Loucy (cell line): ENCODE measurements at regions not wholly inside any gene's neighbourhood (a gene's known extent, or its start where the extent isn't known, plus 50 kb on each side); places are given as distances from the start of the nearest gene placed in this dataset.
"Not testable (repeated sequence)": the region's sequence is repeated elsewhere in the genome, so short reads cannot be mapped to it uniquely, and the experiment has no call there.

Experiments used
- H2AFZ ChIP-seq: fragments of 200-600 bp; sonication (generic); 2 replicates; pipeline ENCODE4 v1.6.0; 2016; ENCODE audit warnings: antibody characterized with exemption, mild to moderate bottlenecking, low read length, moderate library complexity
- H3F3A ChIP-seq: fragments of 200-600 bp; 2 replicates; pipeline ENCODE4 v1.6.0; 2016; ENCODE audit warnings: antibody characterized with exemption, low read depth, mild to moderate bottlenecking
- H3K27me3 ChIP-seq: fragments of 200-600 bp; sonication (generic); 2 replicates; pipeline ENCODE4 v1.6.1; 2014; ENCODE audit warnings: low read length, mild to moderate bottlenecking; ENCODE audit not compliant: insufficient read depth, poor library complexity, severe bottlenecking
- H3K36me3 ChIP-seq: fragments of 200-600 bp; sonication (generic); 2 replicates; pipeline ENCODE4 v1.6.1; 2016; ENCODE audit warnings: low read length; ENCODE audit not compliant: insufficient read depth
- H3K4me1 ChIP-seq: fragments of 200-600 bp; sonication (generic); 2 replicates; pipeline ENCODE4 v1.5.1; 2014; ENCODE audit warnings: low read length, mild to moderate bottlenecking; ENCODE audit not compliant: insufficient read depth, poor library complexity, severe bottlenecking
- H3K4me2 ChIP-seq: fragments of 200-600 bp; sonication (generic); 2 replicates; pipeline ENCODE4 v1.6.0; 2014; ENCODE audit warnings: antibody characterized with exemption, low read length, low read depth, mild to moderate bottlenecking; ENCODE audit not compliant: poor library complexity, severe bottlenecking
- H3K4me3 ChIP-seq: fragments of 200-600 bp; sonication (generic); 2 replicates; pipeline ENCODE4 v1.5.1; 2014; ENCODE audit warnings: low read length, mild to moderate bottlenecking, mixed read lengths; ENCODE audit not compliant: poor library complexity, severe bottlenecking
- H3K79me2 ChIP-seq: fragments of 200-600 bp; sonication (generic); 2 replicates; pipeline ENCODE4 v1.6.1; 2014; ENCODE audit warnings: low read length; ENCODE audit not compliant: insufficient read depth
- H3K9ac ChIP-seq: fragments of 200-600 bp; sonication (generic); 2 replicates; pipeline ENCODE4 v1.6.0; 2014; ENCODE audit warnings: mild to moderate bottlenecking, low read depth, low read length, moderate library complexity; ENCODE audit not compliant: poor library complexity, severe bottlenecking
- H3K9me2 ChIP-seq: fragments of 200-600 bp; sonication (generic); replicated peaks from 2 replicates; pipeline ENCODE4 v1.6.1; 2016; ENCODE audit warnings: low read depth, low read length, mixed read lengths
- H3K9me3 ChIP-seq: fragments of 200-600 bp; sonication (generic); 2 replicates; pipeline ENCODE4 v1.6.1; 2014; ENCODE audit warnings: mild to moderate bottlenecking, antibody characterized with exemption, low read length, low read depth; ENCODE audit not compliant: insufficient read depth
- H4K20me1 ChIP-seq: fragments of 200-600 bp; sonication (generic); 2 replicates; pipeline ENCODE4 v1.6.0; 2014; ENCODE audit warnings: antibody characterized with exemption, low read length, mild to moderate bottlenecking; ENCODE audit not compliant: insufficient read depth, poor library complexity, severe bottlenecking
- CTCF ChIP-seq: fragments of 200-600 bp; sonication (generic); conservative IDR thresholded peaks from 2 replicates; pipeline ENCODE4 v1.5.1; 2014; ENCODE audit warnings: mild to moderate bottlenecking, antibody characterized with exemption, low read length
- EZH2phosphoT487 ChIP-seq: fragments of 200-600 bp; IDR thresholded peaks from 2 replicates; pipeline ENCODE4 v1.6.1; 2018; ENCODE audit warnings: antibody characterized with exemption, mild to moderate bottlenecking, moderate library complexity, borderline replicate concordance

GRCh38 chr11:92611157-92611556 is 358.3 kb upstream of the MTNR1B start:
- no peak overlapping the region for H3K9ac ChIP-seq
- H3K4me2 ChIP-seq: no peak overlapping the region
- H3K9me2 ChIP-seq: no peaks in the 10 kb centered on the region
- H3F3A ChIP-seq: no peaks in the 10 kb centered on the region
- no peak overlapping the region for H3K4me3 ChIP-seq
- no peaks in the 10 kb centered on the region for H3K27me3 ChIP-seq
- H3K9me3 ChIP-seq: no peaks in the 10 kb centered on the region
- H3K4me1 ChIP-seq: peaks cover 8% of the 10 kb centered on the region
- TF ChIP-seq CTCF (no peak), EZH2phosphoT487 (no peak)
- no peaks in the 10 kb centered on the region for H4K20me1 ChIP-seq
- H2AFZ ChIP-seq: no peak overlapping the region
- H3K36me3 ChIP-seq: no peaks in the 10 kb centered on the region
- no peaks in the 10 kb centered on the region for H3K79me2 ChIP-seq

- not testable (repeated sequence) for H3K79me2 ChIP-seq, H2AFZ ChIP-seq, H4K20me1 ChIP-seq, H3K9me3 ChIP-seq, H3K27me3 ChIP-seq, H3K4me3 ChIP-seq, H3K4me1 ChIP-seq, H3K36me3 ChIP-seq, H3K4me2 ChIP-seq, H3F3A ChIP-seq, H3K9me2 ChIP-seq, H3K9ac ChIP-seq
Measured at GRCh38 chr11:92618020-92618419, 351.4 kb upstream of the MTNR1B start.

GRCh38 chr11:92623055-92623454 is 346.4 kb upstream of the MTNR1B start:
- Histone ChIP-seq H3K79me2 (no peaks in the 10 kb centered on the region), H3K9me2 (no peaks in the 10 kb centered on the region; the same call in 1 of the 2 replicates), H4K20me1 (no peaks in the 10 kb centered on the region), H3K9me3 (no peaks in the 10 kb centered on the region), H3K36me3 (no peaks in the 10 kb centered on the region), H3K4me2 (no peak overlapping the region), H3F3A (no peaks in the 10 kb centered on the region), H3K27me3 (no peaks in the 10 kb centered on the region), H3K9ac (no peak overlapping the region), H2AFZ (no peak overlapping the region), H3K4me3 (no peak overlapping the region), H3K4me1 (no peaks in the 10 kb centered on the region)
- no peak for TF ChIP-seq EZH2phosphoT487
- TF ChIP-seq CTCF: no peak

- Histone ChIP-seq H4K20me1 (no peaks in the 10 kb centered on the region), H3K79me2 (no peaks in the 10 kb centered on the region), H3K4me3 (no peak overlapping the region), H3K9me2 (no peaks in the 10 kb centered on the region), H3F3A (no peaks in the 10 kb centered on the region), H3K36me3 (no peaks in the 10 kb centered on the region), H2AFZ (no peak overlapping the region), H3K27me3 (no peaks in the 10 kb centered on the region), H3K9ac (no peak overlapping the region), H3K4me1 (no peaks in the 10 kb centered on the region), H3K4me2 (no peak overlapping the region), H3K9me3 (no peaks in the 10 kb centered on the region)
- TF ChIP-seq CTCF: no peak
- no peak for TF ChIP-seq EZH2phosphoT487
Measured at GRCh38 chr11:92625894-92626293, 343.6 kb upstream of the MTNR1B start.
